HepG2 (cell line): ENCODE measurements at regions not wholly inside any gene's neighbourhood (a gene's known extent, or its start where the extent isn't known, plus 50 kb on each side); places are given as distances from the start of the nearest gene placed in this dataset.
A peak's percentile ranks its signal among the peaks of the same experiment; 100 is the strongest.

ENCODE experiments used
- DMTF1 ChIP-seq: sonication (generic); formaldehyde crosslinking; IDR thresholded peaks from 2 replicates; pipeline ENCODE4 v1.4.0; 2020; ENCODE audit warnings: mild to moderate bottlenecking, missing genetic modification reagents
- FOSL2 ChIP-seq: sonication (generic); formaldehyde crosslinking; IDR thresholded peaks from 2 replicates; pipeline ENCODE4 v1.4.0; 2020; ENCODE audit warnings: missing genetic modification reagents
- GATA4 ChIP-seq: sonication (generic); IDR thresholded peaks from 2 replicates; pipeline ENCODE4 v1.6.1; 2016; ENCODE audit warnings: antibody characterized with exemption, low read depth, borderline replicate concordance
- HMG20A ChIP-seq: IDR thresholded peaks from 2 replicates; pipeline ENCODE4 v1.6.1; 2016; ENCODE audit warnings: borderline replicate concordance
- MBNL3 ChIP-seq: fragments of 250-450 bp; sonication (Bioruptor Pico); conservative IDR thresholded peaks from 2 replicates; pipeline ENCODE4 v1.8.0; 2022; ENCODE audit warnings: mild to moderate bottlenecking, inconsistent platforms
- MEIS2 ChIP-seq: sonication (generic); formaldehyde crosslinking; IDR thresholded peaks from 2 replicates; pipeline ENCODE4 v1.9.0; 2021; ENCODE audit warnings: mild to moderate bottlenecking, missing genetic modification reagents
- NCOA5 ChIP-seq: sonication (generic); formaldehyde crosslinking; IDR thresholded peaks from 2 replicates; pipeline ENCODE4 v1.4.0; 2020; ENCODE audit warnings: missing genetic modification reagents
- NPAS2 ChIP-seq: sonication (generic); formaldehyde crosslinking; IDR thresholded peaks from 2 replicates; pipeline ENCODE4 v1.8.0; 2022; ENCODE audit warnings: mild to moderate bottlenecking, missing genetic modification reagents, borderline replicate concordance
- PAX8 ChIP-seq: sonication (generic); formaldehyde crosslinking; IDR thresholded peaks from 2 replicates; pipeline ENCODE4 v1.8.0; 2022; ENCODE audit warnings: mild to moderate bottlenecking, missing genetic modification reagents, borderline replicate concordance
- POGZ ChIP-seq: sonication (generic); formaldehyde crosslinking; IDR thresholded peaks from 2 replicates; pipeline ENCODE4 v1.4.0; 2020; ENCODE audit warnings: mild to moderate bottlenecking, missing genetic modification reagents
- SALL2 ChIP-seq: sonication (generic); formaldehyde crosslinking; IDR thresholded peaks from 2 replicates; pipeline ENCODE4 v1.8.1; 2023; ENCODE audit warnings: mild to moderate bottlenecking, missing genetic modification reagents, inconsistent platforms
- SP2 ChIP-seq: sonication (generic); formaldehyde crosslinking; IDR thresholded peaks from 2 replicates; pipeline ENCODE4 v1.5.1; 2020; ENCODE audit warnings: mild to moderate bottlenecking, missing genetic modification reagents
- SPEN ChIP-seq: sonication (generic); formaldehyde crosslinking; IDR thresholded peaks from 2 replicates; pipeline ENCODE4 v1.5.1; 2020; ENCODE audit warnings: low read depth, mild to moderate bottlenecking, missing genetic modification reagents
- THRA ChIP-seq: sonication (generic); formaldehyde crosslinking; IDR thresholded peaks from 2 replicates; pipeline ENCODE4 v1.4.0; 2020; ENCODE audit warnings: missing genetic modification reagents, borderline replicate concordance
- ZBTB20 ChIP-seq: sonication (generic); formaldehyde crosslinking; IDR thresholded peaks from 2 replicates; pipeline ENCODE4 v1.8.1; 2023; ENCODE audit warnings: missing genetic modification reagents, low read depth, mild to moderate bottlenecking, borderline replicate concordance
- ZBTB21 ChIP-seq: sonication (generic); formaldehyde crosslinking; IDR thresholded peaks from 2 replicates; pipeline ENCODE4 v1.4.0; 2020; ENCODE audit warnings: missing genetic modification reagents
- ZFYVE20 ChIP-seq: sonication (generic); formaldehyde crosslinking; IDR thresholded peaks from 2 replicates; pipeline ENCODE4 v1.8.0; 2023; ENCODE audit warnings: low read depth, mild to moderate bottlenecking, moderate library complexity, missing genetic modification reagents, borderline replicate concordance
- ZNF121 ChIP-seq: sonication (generic); formaldehyde crosslinking; IDR thresholded peaks from 2 replicates; pipeline ENCODE4 v1.5.0; 2020; ENCODE audit warnings: mild to moderate bottlenecking, missing genetic modification reagents
- ZNF414 ChIP-seq: sonication (generic); formaldehyde crosslinking; IDR thresholded peaks from 2 replicates; pipeline ENCODE4 v1.5.0; 2020; ENCODE audit warnings: missing genetic modification reagents
- ZNF609 ChIP-seq: sonication (generic); formaldehyde crosslinking; IDR thresholded peaks from 2 replicates; pipeline ENCODE4 v1.4.0; 2020; ENCODE audit warnings: mild to moderate bottlenecking, missing genetic modification reagents, borderline replicate concordance
- ZNF746 ChIP-seq: sonication (generic); formaldehyde crosslinking; IDR thresholded peaks from 2 replicates; pipeline ENCODE4 v1.8.0; 2022; ENCODE audit warnings: mild to moderate bottlenecking, missing genetic modification reagents

- TF ChIP-seq DMTF1 (no peak), HMG20A (peak; percentile 38; the same call in 1 of the 2 replicates), ZNF121 (no peak), PAX8 (CRISPR knock-in tag) (no peak), SALL2 (CRISPR knock-in tag) (no peak), NCOA5 (no peak), GATA4 (no peak), MEIS2 (no peak), ZNF609 (CRISPR knock-in tag) (no peak), ZNF746 (CRISPR knock-in tag) (no peak), SP2 (CRISPR knock-in tag) (no peak), ZBTB20 (CRISPR knock-in tag) (no peak), NPAS2 (CRISPR knock-in tag) (no peak), FOSL2 (CRISPR knock-in tag) (peak; percentile 63; the same call in 1 of the 2 replicates), ZNF414 (CRISPR knock-in tag) (no peak), ZBTB21 (CRISPR knock-in tag) (no peak), MBNL3 (no peak), THRA (CRISPR knock-in tag) (no peak), POGZ (peak; percentile 69), ZFYVE20 (CRISPR knock-in tag) (no peak), SPEN (CRISPR knock-in tag) (no peak)
Measured at GRCh38 chr13:50320271-50320862, 305.1 kb downstream of the KCNRG start (continued).
